ENCODE measurements at regions not wholly inside any gene's neighbourhood (a gene's known extent, or its start where the extent isn't known, plus 50 kb on each side); places are given as distances from the start of the nearest gene placed in this dataset.

DNA sequence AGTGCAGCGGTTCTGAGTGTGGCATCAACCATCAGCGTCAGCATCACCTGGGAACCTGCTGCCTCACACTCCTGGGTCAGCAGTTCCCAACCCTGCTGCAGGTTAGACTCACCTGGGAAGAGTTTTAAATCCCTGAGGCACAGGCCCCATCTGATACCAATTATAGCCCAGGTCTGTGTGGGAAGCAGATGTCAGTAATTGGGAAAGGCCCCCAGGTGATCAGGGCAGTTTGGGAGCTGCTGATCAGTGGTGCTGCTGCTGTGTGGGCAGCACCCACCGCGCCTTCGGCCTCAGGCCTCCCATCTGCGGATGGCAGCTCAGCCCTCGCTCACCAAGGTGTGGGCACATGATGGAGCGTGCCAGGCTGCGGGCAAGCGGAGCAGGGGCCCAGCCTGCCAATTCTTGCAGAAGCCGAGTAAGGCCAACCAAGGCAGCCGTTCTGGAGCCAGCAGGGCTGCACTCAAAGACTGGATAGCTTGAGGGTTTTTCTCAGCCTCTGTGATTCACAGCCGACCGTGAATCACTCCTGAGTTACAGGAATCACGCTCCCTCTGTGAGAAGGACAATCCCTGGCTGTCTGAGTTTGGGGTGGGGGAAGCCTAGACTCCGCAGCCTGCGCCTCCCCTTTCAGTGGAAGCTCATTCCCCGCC is 155.6 kb upstream of the SFSWAP start (continued):
- no peak for TF ChIP-seq ZBTB33 (CRISPR knock-in tag; IDR thresholded peaks at IDR 0.05)

GRCh38 chr12:131555866-131556265 is 155.0 kb upstream of the SFSWAP start:
- Histone ChIP-seq H3K79me2 (ENCODE audit: control insufficient read depth, insufficient read depth, low read length) (no peaks in the 10 kb centered on the region), H3K9ac (ENCODE audit: insufficient read depth in 1 of 2, low read depth in 2 of 2, low read length in 2 of 2) (no peak overlapping the region), H3K9me3 (replicated peaks; ENCODE audit: control insufficient read depth, insufficient read depth, low read depth, low read length) (no peaks in the 10 kb centered on the region), H2AFZ (ENCODE audit: low read depth, low read length) (no peak overlapping the region), H3K27ac (ENCODE audit: extremely low read depth, low read depth, low read length) (no peak overlapping the region), H3K36me3 (ENCODE audit: control insufficient read depth, insufficient read depth, low read length) (no peaks in the 10 kb centered on the region), H3K27me3 (ENCODE audit: control insufficient read depth in 2 of 2, insufficient read depth in 2 of 2, low read length in 2 of 2) (peaks cover 13 to 55% of the 10 kb centered on the region in 2 experiments), H3K4me1 (replicated peaks in 1 of 2; ENCODE audit: control insufficient read depth in 2 of 2, insufficient read depth in 2 of 2, low read length in 2 of 2) (peaks cover 0 to 8% of the 10 kb centered on the region in 2 experiments; a peak in 3 of 5 replicates), H3K4me2 (ENCODE audit: insufficient read depth, low read length) (no peak overlapping the region), H4K20me1 (replicated peaks; ENCODE audit: control insufficient read depth, insufficient read depth, low read length) (peaks cover 3% of the 10 kb centered on the region; the same call in 1 of the 2 replicates), H3K4me3 (no peak overlapping the region), H3K9me1 (ENCODE audit: control insufficient read depth, insufficient read depth, low read length) (no peaks in the 10 kb centered on the region)
- in situ Hi-C loops (cut with MboI) (no loop called here), intact Hi-C loops (cut with micrococcal nuclease) (no loop called here)
- no TSS peak for BruUV-seq (replicated peaks)
- FAIRE-seq (no peak), DNase-seq (ENCODE audit: extremely low read depth in 1 of 4, low spot score in 3 of 4) (no peak), ATAC-seq (no peak)
- WGBS (ENCODE audit: insufficient coverage, low coverage, missing lambda C conversion rate) = 4% methylated on average over 8 of the region's 13 CpGs
- POLR2A ChIA-PET = interaction anchor here (0.5 kb wide), 1 partner anchor 231 kb away, joined by 3 read pairs; no protein-coding TSS in a partner anchor
- CTCF ChIA-PET (ENCODE audit: low intra/inter-chr PET ratio) = no interaction called here
- TF ChIP-seq NFYB (IDR thresholded peaks at IDR 0.05; ENCODE audit: extremely low read depth, insufficient read length) (no peak), RFX5 (IDR thresholded peaks at IDR 0.05; ENCODE audit: low read depth, low read length) (no peak), ZNF586 (CRISPR knock-in tag; conservative IDR thresholded peaks at IDR 0.05) (no peak), ZNF436 (CRISPR knock-in tag; IDR thresholded peaks at IDR 0.05) (no peak)
- TF ChIP-seq, protein P1, sequence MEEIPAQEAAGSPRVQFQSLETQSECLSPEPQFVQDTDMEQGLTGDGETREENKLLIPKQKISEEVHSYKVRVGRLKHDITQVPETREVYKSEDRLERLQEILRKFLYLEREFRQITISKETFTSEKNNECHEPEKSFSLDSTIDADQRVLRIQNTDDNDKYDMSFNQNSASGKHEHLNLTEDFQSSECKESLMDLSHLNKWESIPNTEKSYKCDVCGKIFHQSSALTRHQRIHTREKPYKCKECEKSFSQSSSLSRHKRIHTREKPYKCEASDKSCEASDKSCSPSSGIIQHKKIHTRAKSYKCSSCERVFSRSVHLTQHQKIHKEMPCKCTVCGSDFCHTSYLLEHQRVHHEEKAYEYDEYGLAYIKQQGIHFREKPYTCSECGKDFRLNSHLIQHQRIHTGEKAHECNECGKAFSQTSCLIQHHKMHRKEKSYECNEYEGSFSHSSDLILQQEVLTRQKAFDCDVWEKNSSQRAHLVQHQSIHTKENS (CRISPR knock-in tag; IDR thresholded peaks at IDR 0.05) = no peak
